IMR-90 (cell line): ENCODE measurements at regions not wholly inside any gene's neighbourhood (a gene's known extent, or its start where the extent isn't known, plus 50 kb on each side); places are given as distances from the start of the nearest gene placed in this dataset.

Source experiments
- ATAC-seq: fragments of 200-7000 bp; cut with Tn5 transposase; 2 replicates; pipeline ENCODE4 v1.9.1; 2020; ENCODE audit warnings: low read depth, mild to moderate bottlenecking, moderate library complexity
- BruUV-seq: library from RNA; stranded (reverse); fragments of 400-500 nt; replicated peaks from 2 replicates; lab custom pipeline; 2021; lab: Mats Ljungman, UMichigan
- CTCF ChIA-PET: fragments of 300-600 bp; formaldehyde crosslinking; extraction: SDS; loops from one replicate; lab custom pipeline; 2021; ENCODE audit warnings: antibody characterized with exemption; lab: Yijun Ruan, JAX
- POLR2A ChIA-PET: fragments of 300-600 bp; sonication (Branson Sonifier 250); formaldehyde crosslinking; loops from one replicate; lab custom pipeline; 2022; ENCODE audit warnings: antibody characterized with exemption; ENCODE audit not compliant: unreplicated experiment; lab: Charles Lee
- DNase-seq: peaks from one replicate; pipeline ENCODE4 v3.0.0; 2013
- H2AFZ ChIP-seq: replicated peaks from 2 replicates; pipeline ENCODE3; 2013; ENCODE audit warnings: low read length, mild to moderate bottlenecking; ENCODE audit not compliant: poor library complexity
- H2AK5ac ChIP-seq: 2 replicates; pipeline ENCODE4 v1.6.1; 2013; ENCODE audit warnings: low read depth, low read length, inconsistent platforms
- H2AK9ac ChIP-seq: replicated peaks from 2 replicates; pipeline ENCODE3; 2013; ENCODE audit warnings: mild to moderate bottlenecking, low read depth, low read length, moderate library complexity; ENCODE audit not compliant: poor library complexity
- H2BK120ac ChIP-seq: 2 replicates; pipeline ENCODE4 v1.6.1; 2013; ENCODE audit warnings: low read depth, low read length, inconsistent platforms
- H2BK15ac ChIP-seq: 3 replicates; pipeline ENCODE4 v1.6.1; 2013; ENCODE audit warnings: low read depth, low read length, inconsistent platforms
- H2BK20ac ChIP-seq: 2 replicates; pipeline ENCODE4 v1.6.1; 2013; ENCODE audit warnings: low read depth, mild to moderate bottlenecking, inconsistent platforms, low read length, moderate library complexity
- H2BK5ac ChIP-seq: 2 replicates; pipeline ENCODE4 v1.6.1; 2013; ENCODE audit warnings: mild to moderate bottlenecking, low read depth, low read length, inconsistent platforms; ENCODE audit not compliant: poor library complexity, severe bottlenecking
- H3K14ac ChIP-seq: replicated peaks from 2 replicates; pipeline ENCODE4 v1.6.1; 2013; ENCODE audit warnings: low read depth, low read length, inconsistent platforms
- H3K18ac ChIP-seq: 2 replicates; pipeline ENCODE4 v1.6.1; 2013; ENCODE audit warnings: low read depth, low read length, control low read depth
- H3K23ac ChIP-seq: 2 replicates; pipeline ENCODE4 v1.6.1; 2013; ENCODE audit warnings: low read depth, low read length, inconsistent platforms
- H3K27ac ChIP-seq: 2 replicates; pipeline ENCODE4 v1.5.1; 2013; ENCODE audit warnings: mild to moderate bottlenecking, control low read depth, low read length; ENCODE audit not compliant: insufficient read depth
- H3K27me3 ChIP-seq: 2 replicates; pipeline ENCODE4 v1.6.1; 2013; ENCODE audit warnings: low read length; ENCODE audit not compliant: control insufficient read depth, insufficient read depth
- H3K36me3 ChIP-seq: 2 replicates; pipeline ENCODE4 v1.6.1; 2013; ENCODE audit warnings: low read length, mixed read lengths; ENCODE audit not compliant: control insufficient read depth, insufficient read depth
- H3K4ac ChIP-seq: 2 replicates; pipeline ENCODE4 v1.6.1; 2013; ENCODE audit warnings: low read depth, low read length, inconsistent platforms
- H3K4me1 ChIP-seq: 2 replicates; pipeline ENCODE4 v1.6.1; 2013; ENCODE audit warnings: low read length, mixed read lengths; ENCODE audit not compliant: control insufficient read depth, insufficient read depth
- H3K4me2 ChIP-seq: 2 replicates; pipeline ENCODE4 v1.6.1; 2013; ENCODE audit warnings: low read depth, mild to moderate bottlenecking, control low read depth, low read length, moderate library complexity
- H3K4me3 ChIP-seq: 2 replicates; pipeline ENCODE4 v1.5.1; 2013; ENCODE audit warnings: low read depth, mild to moderate bottlenecking, control low read depth, low read length, moderate library complexity; ENCODE audit not compliant: insufficient read depth
- H3K56ac ChIP-seq: 2 replicates; pipeline ENCODE4 v1.6.1; 2013; ENCODE audit warnings: low read length, inconsistent platforms; ENCODE audit not compliant: insufficient read depth; ENCODE audit errors: extremely low read depth
- H3K79me1 ChIP-seq, 2 experiments: 2 replicates each; pipeline ENCODE4 v1.6.1; 2013; ENCODE audit warnings: low read length in 2 of 2, inconsistent platforms in 1 of 2, low read depth in 1 of 2
- H3K9ac ChIP-seq: 2 replicates; pipeline ENCODE4 v1.6.1; 2013; ENCODE audit warnings: low read depth, low read length, control low read depth
- H3K9me1 ChIP-seq: 2 replicates; pipeline ENCODE4 v1.6.1; 2013; ENCODE audit warnings: low read length, inconsistent platforms; ENCODE audit not compliant: insufficient read depth
- H3K9me3 ChIP-seq: 2 replicates; pipeline ENCODE4 v1.6.1; 2013; ENCODE audit warnings: low read length; ENCODE audit not compliant: control insufficient read depth, insufficient read depth
- H4K20me1 ChIP-seq: 2 replicates; pipeline ENCODE4 v1.6.1; 2013; ENCODE audit warnings: low read length, inconsistent platforms; ENCODE audit not compliant: insufficient read depth
- H4K5ac ChIP-seq: 2 replicates; pipeline ENCODE4 v1.6.1; 2013; ENCODE audit warnings: mild to moderate bottlenecking, low read depth, low read length, control low read depth
- H4K8ac ChIP-seq, 2 experiments: 2 replicates each; pipeline ENCODE4 v1.6.1; 2013; ENCODE audit warnings: low read depth in 2 of 2, low read length in 2 of 2, control low read depth in 1 of 2, inconsistent platforms in 1 of 2
- H4K91ac ChIP-seq: 2 replicates; pipeline ENCODE4 v1.6.1; 2013; ENCODE audit warnings: low read depth, low read length, inconsistent platforms; ENCODE audit not compliant: insufficient read depth
- CEBPB ChIP-seq: IDR thresholded peaks from 2 replicates; pipeline ENCODE4 v1.6.1; 2012; ENCODE audit warnings: low read depth, low read length, improper control_type of control experiment
- CHD1 ChIP-seq: IDR thresholded peaks from 2 replicates; pipeline ENCODE4 v1.6.1; 2012; ENCODE audit warnings: low read depth, low read length, improper control_type of control experiment
- FOS ChIP-seq: fragments of 150-350 bp; IDR thresholded peaks from 2 replicates; pipeline ENCODE4 v1.6.1; 2016; ENCODE audit warnings: low read depth, low read length
- MAFK ChIP-seq: IDR thresholded peaks from 2 replicates; pipeline ENCODE4 v1.6.1; 2012; ENCODE audit warnings: low read depth, low read length, improper control_type of control experiment
- MAZ ChIP-seq: IDR thresholded peaks from 2 replicates; pipeline ENCODE4 v1.6.1; 2012; ENCODE audit warnings: low read depth, mild to moderate bottlenecking, low read length, improper control_type of control experiment, moderate library complexity, borderline replicate concordance
- MXI1 ChIP-seq: IDR thresholded peaks from 2 replicates; pipeline ENCODE4 v1.6.1; 2012; ENCODE audit warnings: low read depth, mild to moderate bottlenecking, low read length, moderate library complexity, borderline replicate concordance
- POLR2A ChIP-seq: IDR thresholded peaks from 2 replicates; pipeline ENCODE4 v1.6.1; 2012; ENCODE audit warnings: mild to moderate bottlenecking, low read depth, low read length
- RAD21 ChIP-seq: IDR thresholded peaks from 2 replicates; pipeline ENCODE4 v1.6.1; 2012; ENCODE audit warnings: low read length, improper control_type of control experiment
- RCOR1 ChIP-seq: IDR thresholded peaks from 2 replicates; pipeline ENCODE4 v1.6.1; 2012; ENCODE audit warnings: mild to moderate bottlenecking, low read length, improper control_type of control experiment; ENCODE audit not compliant: insufficient replicate concordance
- RFX5 ChIP-seq: IDR thresholded peaks from 2 replicates; pipeline ENCODE4 v1.8.0; 2012; ENCODE audit warnings: low read depth, mild to moderate bottlenecking, low read length, moderate library complexity
- SMC3 ChIP-seq: fragments of 150-350 bp; IDR thresholded peaks from 2 replicates; pipeline ENCODE4 v1.6.1; 2016; ENCODE audit warnings: low read depth, mild to moderate bottlenecking, antibody characterized with exemption, low read length, moderate library complexity
- WGBS, 2 experiments: methylation state at CpG; one replicate each; pipeline versions ENCODE4 v1.1.5 to v1.1.7; 2013; ENCODE audit warnings: missing lambda C conversion rate in 2 of 2; ENCODE audit not compliant: insufficient read length in 1 of 2; ENCODE audit errors: extremely low coverage in 2 of 2; 5-methylcytosine and 5-hydroxymethylcytosine counted together
- dilution Hi-C: fragments of 300-500 bp; cut with HindIII; formaldehyde crosslinking; loops from one replicate; pipeline ENCODE4 v1.14.3; 2018; ENCODE audit warnings: low sequenced_read_pairs; ENCODE audit not compliant: unreplicated experiment
- in situ Hi-C: fragments of 300-500 bp; cut with MboI; formaldehyde crosslinking; loops from 3 replicates; pipeline ENCODE4 v1.14.3; 2019; ENCODE audit warnings: low sequenced_read_pairs, inconsistent platforms, mixed read lengths
- intact Hi-C: fragments of 100-400 bp; cut with micrococcal nuclease; formaldehyde crosslinking; loops from 2 replicates; pipeline ENCODE4 v1.10.0; 2022
- TF ChIP-seq, protein P1 (sequence below): fragments of 150-350 bp; IDR thresholded peaks from 2 replicates; pipeline ENCODE4 v1.6.1; 2016; ENCODE audit warnings: low read depth, mild to moderate bottlenecking, low read length, moderate library complexity, borderline replicate concordance
- TF ChIP-seq, protein P2 (sequence below): fragments of 150-350 bp; IDR thresholded peaks from 2 replicates; pipeline ENCODE4 v1.6.1; 2017; ENCODE audit warnings: mild to moderate bottlenecking, antibody characterized with exemption, low read length, low read depth
- TF ChIP-seq, protein P3 (sequence below): conservative IDR thresholded peaks from 2 replicates; pipeline ENCODE4 v1.5.1; 2012; ENCODE audit warnings: mild to moderate bottlenecking, low read depth, low read length, improper control_type of control experiment

DNA sequence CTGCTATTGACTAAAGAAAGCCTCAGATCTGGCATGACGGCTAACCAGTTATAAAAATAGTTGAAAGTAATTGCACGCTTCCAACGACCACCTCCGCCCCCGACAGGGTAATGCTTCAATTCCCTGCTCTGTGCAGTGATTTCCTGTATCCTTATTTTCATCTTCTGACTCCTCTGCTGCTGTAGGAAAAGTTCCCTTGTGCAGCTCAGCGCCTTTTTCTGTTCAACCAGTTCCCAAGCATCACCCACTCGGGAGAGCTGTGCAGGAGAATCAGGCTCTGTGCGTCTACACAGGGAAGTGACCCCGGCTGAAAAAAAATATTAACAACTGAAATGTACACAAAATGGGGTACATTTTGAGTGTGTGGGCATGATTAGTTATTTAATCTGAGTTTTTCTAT, 91.3 kb upstream of the COPS8 start:
- ChIA-PET CTCF (no interaction called here), POLR2A (no interaction called here)
- H3K36me3 ChIP-seq: no peaks in the 10 kb centered on the region
- H3K4me1 ChIP-seq: peaks cover 2% of the 10 kb centered on the region; the same call in 1 of the 2 replicates
- H4K8ac ChIP-seq: no peak overlapping the region
- no peaks in the 10 kb centered on the region for H3K79me1 ChIP-seq
- H3K4me2 ChIP-seq: no peak overlapping the region
- no peak overlapping the region for H2BK120ac ChIP-seq
- H3K27ac ChIP-seq: no peak overlapping the region
- no peak overlapping the region for H3K23ac ChIP-seq
- H3K27me3 ChIP-seq: peaks cover 24% of the 10 kb centered on the region
- in situ Hi-C loops (no loop called here), intact Hi-C loops (no loop called here), dilution Hi-C loops (no loop called here)
- H3K4ac ChIP-seq: no peak overlapping the region
- no peak for DNase-seq
- no peaks in the 10 kb centered on the region for H3K9me3 ChIP-seq
- H3K18ac ChIP-seq: no peak overlapping the region
- no peak overlapping the region for H2BK15ac ChIP-seq
- no peak overlapping the region for H2AFZ ChIP-seq
- BruUV-seq: no TSS peak
- H3K4me3 ChIP-seq: no peak overlapping the region
- H2AK9ac ChIP-seq: no peak overlapping the region
- H2BK5ac ChIP-seq: no peak overlapping the region
- no peak for ATAC-seq
- no peak overlapping the region for H4K91ac ChIP-seq
- H3K14ac ChIP-seq: no peak overlapping the region
- H3K56ac ChIP-seq: no peak overlapping the region
- H2AK5ac ChIP-seq: no peak overlapping the region
- H3K9me1 ChIP-seq: no peaks in the 10 kb centered on the region
- no peak overlapping the region for H3K9ac ChIP-seq
- H2BK20ac ChIP-seq: no peak overlapping the region
- H4K20me1 ChIP-seq: no peaks in the 10 kb centered on the region
- no CpG with 5 or more reads among the region's 9 CpGs for WGBS, 2 experiments
- TF ChIP-seq, protein P1, sequence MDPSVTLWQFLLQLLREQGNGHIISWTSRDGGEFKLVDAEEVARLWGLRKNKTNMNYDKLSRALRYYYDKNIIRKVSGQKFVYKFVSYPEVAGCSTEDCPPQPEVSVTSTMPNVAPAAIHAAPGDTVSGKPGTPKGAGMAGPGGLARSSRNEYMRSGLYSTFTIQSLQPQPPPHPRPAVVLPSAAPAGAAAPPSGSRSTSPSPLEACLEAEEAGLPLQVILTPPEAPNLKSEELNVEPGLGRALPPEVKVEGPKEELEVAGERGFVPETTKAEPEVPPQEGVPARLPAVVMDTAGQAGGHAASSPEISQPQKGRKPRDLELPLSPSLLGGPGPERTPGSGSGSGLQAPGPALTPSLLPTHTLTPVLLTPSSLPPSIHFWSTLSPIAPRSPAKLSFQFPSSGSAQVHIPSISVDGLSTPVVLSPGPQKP: no peak
- TF ChIP-seq RAD21 (no peak), RFX5 (no peak), POLR2A (no peak), RCOR1 (no peak), MXI1 (no peak), CEBPB (no peak), SMC3 (no peak), MAFK (no peak), CHD1 (no peak), FOS (no peak), MAZ (no peak)
- TF ChIP-seq, protein P2, sequence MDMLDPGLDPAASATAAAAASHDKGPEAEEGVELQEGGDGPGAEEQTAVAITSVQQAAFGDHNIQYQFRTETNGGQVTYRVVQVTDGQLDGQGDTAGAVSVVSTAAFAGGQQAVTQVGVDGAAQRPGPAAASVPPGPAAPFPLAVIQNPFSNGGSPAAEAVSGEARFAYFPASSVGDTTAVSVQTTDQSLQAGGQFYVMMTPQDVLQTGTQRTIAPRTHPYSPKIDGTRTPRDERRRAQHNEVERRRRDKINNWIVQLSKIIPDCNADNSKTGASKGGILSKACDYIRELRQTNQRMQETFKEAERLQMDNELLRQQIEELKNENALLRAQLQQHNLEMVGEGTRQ: no peak
- TF ChIP-seq, protein P3, sequence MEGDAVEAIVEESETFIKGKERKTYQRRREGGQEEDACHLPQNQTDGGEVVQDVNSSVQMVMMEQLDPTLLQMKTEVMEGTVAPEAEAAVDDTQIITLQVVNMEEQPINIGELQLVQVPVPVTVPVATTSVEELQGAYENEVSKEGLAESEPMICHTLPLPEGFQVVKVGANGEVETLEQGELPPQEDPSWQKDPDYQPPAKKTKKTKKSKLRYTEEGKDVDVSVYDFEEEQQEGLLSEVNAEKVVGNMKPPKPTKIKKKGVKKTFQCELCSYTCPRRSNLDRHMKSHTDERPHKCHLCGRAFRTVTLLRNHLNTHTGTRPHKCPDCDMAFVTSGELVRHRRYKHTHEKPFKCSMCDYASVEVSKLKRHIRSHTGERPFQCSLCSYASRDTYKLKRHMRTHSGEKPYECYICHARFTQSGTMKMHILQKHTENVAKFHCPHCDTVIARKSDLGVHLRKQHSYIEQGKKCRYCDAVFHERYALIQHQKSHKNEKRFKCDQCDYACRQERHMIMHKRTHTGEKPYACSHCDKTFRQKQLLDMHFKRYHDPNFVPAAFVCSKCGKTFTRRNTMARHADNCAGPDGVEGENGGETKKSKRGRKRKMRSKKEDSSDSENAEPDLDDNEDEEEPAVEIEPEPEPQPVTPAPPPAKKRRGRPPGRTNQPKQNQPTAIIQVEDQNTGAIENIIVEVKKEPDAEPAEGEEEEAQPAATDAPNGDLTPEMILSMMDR: no peak
- no peak overlapping the region for H4K5ac ChIP-seq
